ENCODE measurements at regions not wholly inside any gene's neighbourhood (a gene's known extent, or its start where the extent isn't known, plus 50 kb on each side); places are given as distances from the start of the nearest gene placed in this dataset.

DNA sequence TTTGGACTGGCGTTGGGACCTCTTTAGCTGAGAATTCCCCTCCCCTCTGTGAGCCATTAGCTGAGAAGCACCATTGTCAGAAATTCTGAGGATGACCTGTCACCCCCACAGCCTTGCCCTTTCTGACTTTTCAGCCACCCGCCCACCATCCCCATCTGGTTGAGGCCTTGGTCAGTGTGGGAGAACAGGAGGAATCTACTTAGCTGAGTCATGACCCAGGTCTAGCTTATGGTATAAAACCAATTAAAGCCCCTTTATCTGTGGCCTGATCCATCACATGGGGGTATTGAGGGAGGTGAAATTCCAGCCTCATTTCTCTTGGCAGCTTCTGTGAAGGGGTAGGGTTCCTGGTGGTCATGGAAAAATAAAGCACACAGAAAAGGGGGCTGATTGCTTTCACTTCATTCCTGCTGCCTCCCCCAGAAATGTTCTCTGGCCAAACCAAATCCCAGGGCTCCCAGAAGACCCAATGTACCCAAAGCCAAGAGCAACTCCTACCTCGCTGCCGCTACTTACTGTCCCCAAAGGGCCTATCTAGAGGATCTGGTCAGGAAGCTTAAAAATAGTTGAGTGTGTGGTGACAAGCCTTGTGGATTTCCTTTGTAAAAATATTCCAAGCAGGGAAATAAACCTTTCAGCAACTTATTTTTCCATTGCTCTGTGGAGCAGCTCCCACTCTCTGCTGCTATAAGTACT is 174.8 kb upstream of the TNC start:
- TF ChIP-seq, protein P1, sequence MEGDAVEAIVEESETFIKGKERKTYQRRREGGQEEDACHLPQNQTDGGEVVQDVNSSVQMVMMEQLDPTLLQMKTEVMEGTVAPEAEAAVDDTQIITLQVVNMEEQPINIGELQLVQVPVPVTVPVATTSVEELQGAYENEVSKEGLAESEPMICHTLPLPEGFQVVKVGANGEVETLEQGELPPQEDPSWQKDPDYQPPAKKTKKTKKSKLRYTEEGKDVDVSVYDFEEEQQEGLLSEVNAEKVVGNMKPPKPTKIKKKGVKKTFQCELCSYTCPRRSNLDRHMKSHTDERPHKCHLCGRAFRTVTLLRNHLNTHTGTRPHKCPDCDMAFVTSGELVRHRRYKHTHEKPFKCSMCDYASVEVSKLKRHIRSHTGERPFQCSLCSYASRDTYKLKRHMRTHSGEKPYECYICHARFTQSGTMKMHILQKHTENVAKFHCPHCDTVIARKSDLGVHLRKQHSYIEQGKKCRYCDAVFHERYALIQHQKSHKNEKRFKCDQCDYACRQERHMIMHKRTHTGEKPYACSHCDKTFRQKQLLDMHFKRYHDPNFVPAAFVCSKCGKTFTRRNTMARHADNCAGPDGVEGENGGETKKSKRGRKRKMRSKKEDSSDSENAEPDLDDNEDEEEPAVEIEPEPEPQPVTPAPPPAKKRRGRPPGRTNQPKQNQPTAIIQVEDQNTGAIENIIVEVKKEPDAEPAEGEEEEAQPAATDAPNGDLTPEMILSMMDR (IDR thresholded peaks at IDR 0.05; ENCODE audit: low read depth, low read length), result no peak
- TF ChIP-seq EZH2phosphoT487 (IDR thresholded peaks at IDR 0.05; ENCODE audit: low read depth), result no peak

All from OCI-LY3 (cell line).